ENCODE measurements at regions not wholly inside any gene's neighbourhood (a gene's known extent, or its start where the extent isn't known, plus 50 kb on each side); places are given as distances from the start of the nearest gene placed in this dataset.

- no peak for TF ChIP-seq TEAD1 (CRISPR knock-in tag; IDR thresholded peaks at IDR 0.05)
These were observed 117.6 kb downstream of the LTN1 start (continued) for GRCh38 chr21:28875078-28875477.

- FAIRE-seq: no peak
These were observed 120.5 kb downstream of the LTN1 start for GRCh38 chr21:28872218-28872617.

More at GRCh38 chr21:28872218-28872617, 120.5 kb downstream of the LTN1 start:
- peaks cover 61% of the 10 kb centered on the region for H3K36me3 ChIP-seq (ENCODE audit: control insufficient read depth, insufficient read depth, low read length)
- TF ChIP-seq CHD7 (IDR thresholded peaks at IDR 0.05; ENCODE audit: low read depth, low read length) (no peak), SLC30A9 (CRISPR knock-in tag; IDR thresholded peaks at IDR 0.05) (no peak), HDAC6 (IDR thresholded peaks at IDR 0.05; ENCODE audit: low read depth, low read length) (no peak), MAFK (IDR thresholded peaks at IDR 0.05; ENCODE audit: low read length) (no peak), VEZF1 (CRISPR knock-in tag; IDR thresholded peaks at IDR 0.05) (no peak), ZNF124 (CRISPR knock-in tag; IDR thresholded peaks at IDR 0.05) (no peak), SRSF7 (optimal IDR thresholded peaks at IDR 0.05; ENCODE audit: low read depth, low read length) (no peak), GATAD2A (IDR thresholded peaks at IDR 0.05) (no peak)
- DNase-seq (ENCODE audit: extremely low read depth in 1 of 4, low spot score in 3 of 4): no peak
- H3K4me3 ChIP-seq: no peak overlapping the region
- CTCF ChIA-PET (ENCODE audit: low intra/inter-chr PET ratio): no interaction called here
- no peaks in the 10 kb centered on the region for H3K79me2 ChIP-seq (ENCODE audit: control insufficient read depth, insufficient read depth, low read length)
- H3K27ac ChIP-seq (ENCODE audit: extremely low read depth, low read depth, low read length): no peak overlapping the region
- BruUV-seq (replicated peaks): no TSS peak
- H3K4me2 ChIP-seq (ENCODE audit: insufficient read depth, low read length): no peak overlapping the region
- no peak for ATAC-seq
- WGBS (ENCODE audit: insufficient coverage, low coverage, missing lambda C conversion rate): 80% methylated on average over 5 of the region's 5 CpGs
- intact Hi-C loops (cut with micrococcal nuclease): no loop called here
- no peaks in the 10 kb centered on the region for H3K4me1 ChIP-seq (replicated peaks in 1 of 2; ENCODE audit: control insufficient read depth in 2 of 2, insufficient read depth in 2 of 2, low read length in 2 of 2)
- no peaks in the 10 kb centered on the region for H4K20me1 ChIP-seq (replicated peaks; ENCODE audit: control insufficient read depth, insufficient read depth, low read length)
- H3K27me3 ChIP-seq (ENCODE audit: control insufficient read depth in 2 of 2, insufficient read depth in 2 of 2, low read length in 2 of 2): no peaks in the 10 kb centered on the region
- H3K9me3 ChIP-seq (replicated peaks; ENCODE audit: control insufficient read depth, insufficient read depth, low read depth, low read length): no peaks in the 10 kb centered on the region
- in situ Hi-C loops (cut with MboI): no loop called here
- H3K9me1 ChIP-seq (ENCODE audit: control insufficient read depth, insufficient read depth, low read length): no peaks in the 10 kb centered on the region
- H2AFZ ChIP-seq (ENCODE audit: low read depth, low read length): no peak overlapping the region
- POLR2A ChIA-PET: interaction anchor here (1.1 kb wide), 1 partner anchor 12 kb away, joined by 8 read pairs; no protein-coding TSS in a partner anchor
- H3K9ac ChIP-seq (ENCODE audit: insufficient read depth in 1 of 2, low read depth in 2 of 2, low read length in 2 of 2): no peak overlapping the region
